Stimulated activated CD4-positive, alpha-beta T cell treated with anti-CD3 and anti-CD28 coated beads, Interleukin-4, amount 100 ng/mL, for 48 hours (primary cell): ENCODE measurements at regions not wholly inside any gene's neighbourhood (a gene's known extent, or its start where the extent isn't known, plus 50 kb on each side); places are given as distances from the start of the nearest gene placed in this dataset.
"Not testable (repeated sequence)": the region's sequence is repeated elsewhere in the genome, so short reads cannot be mapped to it uniquely, and the experiment has no call there.

ENCODE experiments used
- DNase-seq, 2 donors: peaks; one replicate each; pipeline ENCODE4 v3.0.0-alpha.2; 2020; ENCODE audit warnings: low read depth in 2 of 2

DNA sequence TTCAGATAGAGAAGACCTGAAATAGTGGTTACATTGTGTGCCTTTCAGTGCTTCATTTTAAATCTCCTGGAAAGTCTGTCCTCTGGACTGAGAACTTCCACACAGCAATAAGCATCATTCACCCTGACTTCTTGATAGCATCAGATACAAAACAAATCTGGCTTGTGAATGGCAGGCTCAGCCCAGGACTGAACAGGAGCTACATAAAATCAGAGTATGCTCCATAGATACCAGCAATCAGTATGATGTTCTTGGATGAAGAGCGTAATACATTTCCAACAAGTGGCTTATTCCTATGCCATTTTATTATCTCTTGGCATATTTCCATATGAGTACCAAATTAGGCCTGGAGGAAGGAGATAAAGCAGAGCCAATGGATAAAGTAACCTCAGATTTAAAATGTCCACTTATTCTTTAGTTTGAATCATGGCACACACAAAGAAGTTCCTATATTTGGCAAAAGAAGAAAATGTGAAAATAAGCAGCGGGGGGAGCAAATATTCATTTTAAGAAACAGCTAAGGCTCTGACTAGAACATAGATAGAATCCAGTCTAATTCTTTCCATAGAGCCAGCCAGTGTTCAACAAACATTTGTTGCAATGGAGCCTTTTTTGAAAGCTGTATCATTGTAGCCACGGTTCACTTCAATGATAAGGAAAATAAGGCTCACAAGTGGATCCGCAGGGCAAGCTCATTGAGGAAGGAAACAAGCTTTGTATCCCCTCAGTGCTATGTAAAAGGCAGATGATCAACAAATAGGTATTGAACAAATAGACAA lies 230.8 kb upstream of the CHAC2 start:
- no peak for DNase-seq

- no peak for DNase-seq
Observed at GRCh38 chr2:53535234-53535840, 232.3 kb upstream of the CHAC2 start.

GRCh38 chr2:53530126-53530525 lies 237.5 kb upstream of the CHAC2 start:
- DNase-seq, result no peak

DNA sequence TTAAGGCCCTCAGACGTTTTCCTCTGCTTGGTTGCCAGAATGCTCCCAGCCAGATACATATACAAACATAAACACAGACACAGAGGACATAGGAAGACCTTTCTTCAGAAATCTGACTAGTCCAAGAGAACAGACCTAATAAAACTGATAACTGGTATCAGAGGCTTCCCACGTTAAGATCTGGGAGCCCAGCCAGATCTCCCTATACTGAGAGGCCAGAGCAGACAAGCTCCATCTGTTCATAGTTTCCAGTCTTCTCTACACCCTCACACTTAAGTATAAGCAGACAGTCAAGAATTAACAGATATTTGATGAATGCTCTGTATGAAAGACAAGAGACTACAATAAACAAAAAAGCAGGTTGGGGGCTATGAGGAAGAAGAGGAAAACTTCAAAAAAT lies 240.5 kb upstream of the CHAC2 start:
- no peak for DNase-seq

DNA sequence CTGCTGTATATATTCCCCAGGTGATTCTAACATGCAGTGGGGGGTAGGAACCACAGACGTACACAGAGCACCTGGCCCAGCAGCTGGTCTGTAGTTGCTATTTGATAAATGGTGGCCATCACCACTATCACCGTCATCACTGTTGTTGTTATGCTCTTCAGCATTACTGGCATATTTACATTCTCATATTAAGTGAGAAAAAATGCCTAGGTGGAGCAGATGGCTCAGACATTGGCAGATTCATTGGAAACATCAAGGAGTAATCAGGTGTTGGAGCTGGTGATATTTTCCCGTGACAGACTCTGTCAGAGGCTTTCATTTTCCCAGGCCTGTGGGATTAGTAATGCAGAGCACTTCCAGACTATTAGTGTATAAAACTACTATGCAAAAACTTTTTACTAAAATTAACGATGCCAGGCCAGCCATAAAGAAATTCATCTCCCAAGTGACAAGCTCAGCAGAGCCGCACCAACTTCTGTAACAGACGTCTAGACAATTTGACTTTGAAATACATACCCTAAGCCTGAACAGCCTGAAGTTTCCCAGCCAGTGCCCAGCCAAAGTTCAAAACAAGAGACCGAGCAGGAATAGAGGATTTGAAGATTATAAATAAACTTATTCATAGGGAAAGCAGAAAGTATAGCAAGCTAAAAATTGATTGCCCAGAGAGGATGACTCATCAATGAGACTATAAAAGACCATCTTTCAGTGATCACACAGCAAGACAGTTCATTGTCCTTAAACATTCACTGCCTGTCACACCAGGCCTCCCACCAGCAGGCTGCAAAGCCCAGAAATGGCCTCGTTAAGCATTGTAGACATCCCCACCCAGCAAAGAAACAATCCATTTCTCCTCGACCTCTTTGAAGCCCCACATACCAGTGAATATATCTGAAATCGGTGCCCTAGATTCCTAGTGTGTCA lies 247.4 kb upstream of the CHAC2 start:
- DNase-seq, result no peak

- DNase-seq, result no peak
Observed at GRCh38 chr2:53517406-53517805, 250.2 kb upstream of the CHAC2 start.

GRCh38 chr2:53516650-53517049 lies 251.0 kb upstream of the CHAC2 start:
- no peak for DNase-seq

GRCh38 chr2:53515435-53516332 lies 251.9 kb upstream of the CHAC2 start:
- DNase-seq, result no peak

DNA sequence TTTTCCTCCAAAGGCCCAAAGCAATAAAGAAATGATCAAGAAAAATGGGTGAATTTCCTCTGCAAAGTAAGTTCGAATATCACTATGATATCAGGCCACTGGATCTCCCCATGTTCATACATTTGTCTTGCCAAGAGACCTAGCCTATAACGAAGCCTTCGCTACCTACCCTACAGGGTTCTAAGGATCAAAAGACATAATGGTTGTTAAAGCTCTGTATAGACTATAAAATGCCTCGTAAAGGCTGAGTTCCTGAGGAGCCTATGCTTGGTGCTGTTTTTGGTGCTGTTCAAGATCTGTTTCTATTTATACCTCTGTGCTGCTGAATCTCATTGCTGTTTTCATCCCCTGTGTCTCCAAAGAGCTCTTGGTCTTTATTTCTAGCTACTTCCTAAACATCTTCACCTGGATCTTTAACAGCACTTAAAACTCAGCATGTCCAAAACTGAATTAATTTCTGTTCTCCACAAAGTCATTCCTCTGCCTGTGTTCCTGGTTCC lies 254.4 kb upstream of the CHAC2 start:
- no peak for DNase-seq

DNA sequence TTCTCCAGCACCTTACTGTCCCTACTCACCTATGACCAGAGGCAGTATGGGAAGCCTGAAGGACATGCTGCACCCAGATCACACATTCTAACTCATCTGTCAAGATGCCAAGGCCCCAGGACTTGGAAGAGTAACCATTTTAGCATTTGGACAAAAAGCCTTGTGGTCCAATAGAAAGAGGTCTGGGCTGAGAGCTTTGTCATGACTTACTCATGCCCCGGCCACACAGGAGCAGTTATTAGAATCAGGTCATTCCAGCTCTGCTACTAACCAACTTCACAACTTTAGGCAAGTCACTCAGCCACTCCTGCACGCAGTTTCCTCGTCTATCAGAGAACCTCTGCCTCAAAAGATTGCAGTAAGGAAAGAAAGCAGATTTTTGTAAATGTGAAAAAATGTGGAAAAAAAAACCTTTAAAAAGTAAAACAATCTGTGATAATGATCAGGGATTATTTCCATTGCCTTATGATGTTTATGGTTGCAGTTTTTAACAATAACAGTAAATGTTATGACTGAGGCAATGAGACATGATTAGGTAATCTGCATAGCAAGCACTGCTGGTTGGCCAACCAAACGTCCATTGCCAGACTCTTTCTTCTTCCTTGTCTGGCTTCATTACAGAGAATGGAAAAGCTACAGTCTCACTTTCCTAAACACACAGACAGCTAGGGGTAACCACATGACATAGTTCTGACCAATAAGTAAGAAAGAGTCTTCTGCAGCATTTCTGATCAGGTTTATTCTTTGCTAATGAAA lies 255.4 kb upstream of the CHAC2 start:
- no peak for DNase-seq

DNA sequence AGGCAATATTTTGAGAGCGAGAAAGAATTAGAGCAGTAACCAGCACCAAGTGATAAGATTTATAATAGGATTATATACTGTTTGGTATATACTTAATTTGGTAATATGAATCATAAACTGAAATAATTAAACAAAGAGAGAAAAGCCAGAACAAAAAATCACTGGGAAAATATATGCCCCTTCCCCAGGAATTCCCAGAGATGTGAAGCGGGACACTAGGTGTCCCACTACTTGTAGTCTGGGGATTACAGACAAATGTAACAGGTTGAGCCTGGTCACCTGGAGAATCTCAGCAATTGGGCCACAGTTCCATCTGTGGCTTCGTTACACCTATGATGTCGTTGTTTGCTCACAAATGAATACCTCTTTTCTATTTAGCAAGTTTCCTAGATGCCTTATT lies 256.1 kb upstream of the CHAC2 start:
- no peak for DNase-seq

- DNase-seq, result no peak
Observed at GRCh38 chr2:53510401-53510800, 257.2 kb upstream of the CHAC2 start.

GRCh38 chr2:53509831-53510388 lies 257.7 kb upstream of the CHAC2 start:
- no peak for DNase-seq

- no peak for DNase-seq
Observed at GRCh38 chr2:53508667-53509066, 258.9 kb upstream of the CHAC2 start.

- DNase-seq, result not testable (repeated sequence)
Observed at GRCh38 chr2:53507070-53507469, 260.5 kb upstream of the CHAC2 start.

DNA sequence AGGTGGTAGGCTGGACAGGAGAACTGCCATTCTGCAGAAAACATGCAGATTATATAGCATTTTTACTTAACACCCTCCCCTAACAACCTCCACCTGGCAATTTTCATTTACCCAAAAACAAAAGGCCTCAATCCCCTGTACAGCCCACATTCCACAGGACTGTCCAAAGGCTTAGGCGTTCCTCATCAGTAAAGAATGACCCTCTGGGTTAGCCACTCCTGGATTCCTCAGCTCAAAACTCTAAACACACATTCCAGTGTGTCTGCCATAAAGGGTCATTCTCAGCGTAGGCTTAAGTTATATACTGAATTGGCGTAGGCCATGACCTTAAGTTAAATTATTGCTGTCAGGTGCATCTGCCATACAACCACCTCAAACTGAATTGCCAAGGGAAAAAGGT lies 261.8 kb upstream of the CHAC2 start:
- DNase-seq, result no peak

DNA sequence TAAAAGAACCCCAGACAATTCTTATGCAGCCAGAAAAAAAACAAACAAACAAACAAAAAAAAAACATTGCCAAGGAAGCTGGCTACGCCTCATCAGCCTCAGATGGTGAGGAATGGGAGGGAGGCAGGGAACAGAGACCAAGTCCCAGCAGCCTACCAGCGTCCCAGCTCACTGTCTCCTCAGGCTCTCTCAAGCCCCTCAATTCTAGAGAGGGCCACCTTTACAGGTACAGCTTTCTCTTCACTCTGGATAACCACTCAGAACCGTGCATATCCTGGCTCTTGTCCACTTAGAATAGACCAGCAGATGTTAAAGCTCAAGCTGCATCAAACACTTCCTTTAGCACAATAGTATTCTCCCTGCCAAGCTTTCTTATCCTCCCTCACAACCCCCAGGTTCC lies 263.1 kb upstream of the CHAC2 start:
- DNase-seq, result no peak

DNA sequence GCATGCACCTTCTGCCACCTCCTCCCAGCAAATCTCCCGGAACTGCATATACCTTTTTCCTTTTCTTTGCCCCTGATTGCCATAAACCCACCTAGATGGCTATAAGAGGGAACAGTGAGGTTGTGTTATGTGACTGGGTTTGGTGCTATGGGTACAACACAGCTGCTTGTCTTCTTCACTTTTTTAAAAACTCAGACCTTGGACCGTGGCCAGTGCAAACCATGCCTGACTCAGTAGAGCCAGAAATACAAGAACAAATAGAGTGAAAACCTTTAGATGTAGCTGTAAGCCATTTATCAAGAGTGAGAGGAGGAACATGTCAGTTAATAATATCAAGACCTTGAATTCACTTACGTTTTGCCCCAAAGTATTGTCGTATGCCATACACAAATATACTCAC lies 267.4 kb upstream of the CHAC2 start:
- DNase-seq, result no peak

GRCh38 chr2:53498210-53498609 lies 269.4 kb upstream of the CHAC2 start:
- no peak for DNase-seq

DNA sequence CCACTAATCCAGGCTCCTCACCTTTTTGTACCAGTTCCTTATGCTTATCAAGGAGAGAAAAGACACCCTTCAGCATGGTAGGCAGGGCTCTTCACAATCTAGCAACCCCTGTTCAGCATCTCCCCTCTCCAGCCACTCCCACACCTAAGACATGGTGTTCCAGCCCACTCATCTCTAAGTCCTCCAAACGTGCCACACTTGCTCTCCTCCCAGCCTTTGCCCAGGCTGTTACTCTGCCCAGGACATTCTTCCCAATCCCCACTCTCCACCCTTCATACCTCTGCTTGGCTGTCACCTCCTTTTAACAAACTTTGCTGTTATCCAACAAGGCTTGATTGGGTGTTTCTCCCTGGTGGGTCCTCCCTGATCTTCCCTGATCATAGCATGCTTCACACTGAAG lies 270.6 kb upstream of the CHAC2 start:
- DNase-seq, result no peak
